Astrocyte of the cerebellum (primary cell): ENCODE measurements at regions not wholly inside any gene's neighbourhood (a gene's known extent, or its start where the extent isn't known, plus 50 kb on each side); places are given as distances from the start of the nearest gene placed in this dataset.

ENCODE experiments used
- DNase-seq: peaks from one replicate; pipeline ENCODE4 v3.0.0-alpha.2; 2011; ENCODE audit warnings: low read depth
- H3K4me3 ChIP-seq: 2 replicates; pipeline ENCODE4 v1.5.1; 2011; ENCODE audit warnings: mild to moderate bottlenecking, low read depth, low read length, moderate library complexity
- CTCF ChIP-seq: IDR thresholded peaks from 2 replicates; pipeline ENCODE4 v1.5.1; 2012; ENCODE audit warnings: low read length, low read depth, moderate library complexity, mild to moderate bottlenecking; ENCODE audit errors: missing control alignments
- in situ Hi-C: cut with HindIII; loops from 2 replicates; pipeline ENCODE4 v1.10.0; 2017; ENCODE audit warnings: low sequenced_read_pairs

- TF ChIP-seq CTCF, result no peak
Observed at GRCh38 chr5:107783551-107783950, 112.8 kb upstream of the EFNA5 start.

GRCh38 chr5:107782561-107783169 lies 111.9 kb upstream of the EFNA5 start:
- no peak for TF ChIP-seq CTCF
- H3K4me3 ChIP-seq, result no peak overlapping the region
- in situ Hi-C loops, result no loop called here

More at GRCh38 chr5:107783551-107783950, 112.8 kb upstream of the EFNA5 start:
- in situ Hi-C loops, result no loop called here
- H3K4me3 ChIP-seq, result no peak overlapping the region
- DNase-seq, result no peak

GRCh38 chr5:107781451-107781850 lies 110.7 kb upstream of the EFNA5 start:
- in situ Hi-C loops, result no loop called here
- no peak for TF ChIP-seq CTCF
- peak; percentile 92 for DNase-seq
- H3K4me3 ChIP-seq, result no peak overlapping the region

More at GRCh38 chr5:107782561-107783169, 111.9 kb upstream of the EFNA5 start:
- no peak for DNase-seq

GRCh38 chr5:107779437-107779836 lies 108.7 kb upstream of the EFNA5 start:
- TF ChIP-seq CTCF, result no peak
- no peak overlapping the region for H3K4me3 ChIP-seq
- no peak for DNase-seq
- in situ Hi-C loops, result no loop called here

- no peak for DNase-seq
- no peak overlapping the region for H3K4me3 ChIP-seq
- no peak for TF ChIP-seq CTCF
- in situ Hi-C loops, result no loop called here
Observed at GRCh38 chr5:107778647-107779046, 107.9 kb upstream of the EFNA5 start.

GRCh38 chr5:107776922-107777740 lies 106.4 kb upstream of the EFNA5 start:
- no peak for TF ChIP-seq CTCF
- H3K4me3 ChIP-seq, result no peak overlapping the region
- DNase-seq, result no peak
- in situ Hi-C loops, result no loop called here
